Liver (tissue), 8 donors: ENCODE measurements at regions not wholly inside any gene's neighbourhood (a gene's known extent, or its start where the extent isn't known, plus 50 kb on each side); places are given as distances from the start of the nearest gene placed in this dataset.

ENCODE experiments used
- DNase-seq: peaks from one replicate; pipeline ENCODE4 v3.0.0-alpha.2; 2017; ENCODE audit warnings: low spot score
- H3K27ac ChIP-seq, 2 donors: one replicate each; pipeline ENCODE4 v1.7.0; 2013; ENCODE audit warnings: inconsistent platforms in 2 of 2, low read length in 2 of 2, control low read depth in 1 of 2, low read depth in 1 of 2, mild to moderate bottlenecking in 1 of 2
- H3K27me3 ChIP-seq, 4 donors: one replicate each; pipeline versions ENCODE4 v1.6.1 to v1.7.0; 2013; ENCODE audit warnings: low read length in 3 of 4, inconsistent platforms in 1 of 4, mild to moderate bottlenecking in 1 of 4, moderate library complexity in 1 of 4; ENCODE audit not compliant: control insufficient read depth in 4 of 4, insufficient read depth in 4 of 4
- H3K36me3 ChIP-seq, 4 donors: one replicate each; pipeline versions ENCODE4 v1.6.1 to v1.7.0; 2013; ENCODE audit warnings: low read length in 3 of 4, mild to moderate bottlenecking in 3 of 4, low read depth in 1 of 4, moderate library complexity in 1 of 4; ENCODE audit not compliant: control insufficient read depth in 4 of 4, insufficient read depth in 3 of 4
- H3K4me1 ChIP-seq, 4 donors: one replicate each; pipeline versions ENCODE4 v1.6.1 to v1.7.0; 2013; ENCODE audit warnings: low read length in 3 of 4, mild to moderate bottlenecking in 3 of 4, moderate library complexity in 1 of 4; ENCODE audit not compliant: control insufficient read depth in 4 of 4, insufficient read depth in 4 of 4
- H3K4me3 ChIP-seq, 3 donors: one replicate each; pipeline versions ENCODE4 v1.6.1 to v1.7.0; 2013; ENCODE audit warnings: low read length in 3 of 3, control low read depth in 1 of 3, low read depth in 1 of 3, mild to moderate bottlenecking in 1 of 3
- H3K9ac ChIP-seq, 2 donors: one replicate each; pipeline ENCODE4 v1.7.0; 2013; ENCODE audit warnings: low read length in 2 of 2, mild to moderate bottlenecking in 2 of 2, moderate library complexity in 2 of 2, control low read depth in 1 of 2, low read depth in 1 of 2
- H3K9me3 ChIP-seq, 4 donors: one replicate each; pipeline versions ENCODE4 v1.6.1 to v1.7.0; 2013; ENCODE audit warnings: low read length in 3 of 4; ENCODE audit not compliant: control insufficient read depth in 4 of 4
- ATF3 ChIP-seq: IDR thresholded peaks from 2 replicates; pipeline ENCODE4 v1.6.1; 2016; ENCODE audit warnings: antibody characterized with exemption
- EGR1 ChIP-seq, 2 donors: IDR thresholded peaks; 2 replicates each; pipeline ENCODE4 v1.6.1; 2016 to 2018; ENCODE audit warnings: antibody characterized with exemption in 2 of 2, low read depth in 2 of 2
- FOXA1 ChIP-seq: IDR thresholded peaks from 2 replicates; pipeline ENCODE4 v1.6.1; 2016; ENCODE audit warnings: antibody characterized with exemption
- FOXA2 ChIP-seq: IDR thresholded peaks from 2 replicates; pipeline ENCODE4 v1.6.1; 2016; ENCODE audit warnings: antibody characterized with exemption
- GABPA ChIP-seq, 2 donors: IDR thresholded peaks in 1 of 2; conservative IDR thresholded peaks in 1 of 2; 2 replicates each; pipeline ENCODE4 v1.6.1; 2016; ENCODE audit warnings: antibody characterized with exemption in 2 of 2, mild to moderate bottlenecking in 1 of 2, moderate library complexity in 1 of 2
- HNF4A ChIP-seq, 2 donors: conservative IDR thresholded peaks; 2 replicates each; pipeline ENCODE4 v1.6.1; 2016; ENCODE audit warnings: antibody characterized with exemption in 2 of 2, mild to moderate bottlenecking in 2 of 2
- HNF4G ChIP-seq: IDR thresholded peaks from 2 replicates; pipeline ENCODE4 v1.6.1; 2016; ENCODE audit warnings: antibody characterized with exemption
- JUND ChIP-seq, 2 donors: IDR thresholded peaks; 2 replicates each; pipeline ENCODE4 v1.6.1; 2016; ENCODE audit warnings: antibody characterized with exemption in 2 of 2
- MAX ChIP-seq: IDR thresholded peaks from 2 replicates; pipeline ENCODE4 v1.6.1; 2016; ENCODE audit warnings: antibody characterized with exemption
- NR2F2 ChIP-seq: IDR thresholded peaks from 2 replicates; pipeline ENCODE4 v1.6.1; 2016; ENCODE audit warnings: antibody characterized with exemption
- RAD21 ChIP-seq, 2 donors: IDR thresholded peaks; 2 replicates each; pipeline ENCODE4 v1.6.1; 2016; ENCODE audit warnings: antibody characterized with exemption in 2 of 2, mild to moderate bottlenecking in 2 of 2
- RXRA ChIP-seq, 2 donors: IDR thresholded peaks; 2 replicates each; pipeline ENCODE4 v1.6.1; 2017 to 2018; ENCODE audit warnings: antibody characterized with exemption in 2 of 2, mild to moderate bottlenecking in 1 of 2
- SP1 ChIP-seq: IDR thresholded peaks from 2 replicates; pipeline ENCODE4 v1.6.1; 2018; ENCODE audit warnings: antibody characterized with exemption, mild to moderate bottlenecking
- TAF1 ChIP-seq: conservative IDR thresholded peaks from 2 replicates; pipeline ENCODE4 v1.6.1; 2016; ENCODE audit warnings: antibody characterized with exemption, mild to moderate bottlenecking
- YY1 ChIP-seq: IDR thresholded peaks from 2 replicates; pipeline ENCODE4 v1.6.1; 2016; ENCODE audit warnings: antibody characterized with exemption, mild to moderate bottlenecking
- WGBS: extraction: QIAGEN DNeasy Blood & Tissue Kit; methylation state at CpG from one replicate; pipeline ENCODE4 v1.1.7; 2013; 5-methylcytosine and 5-hydroxymethylcytosine counted together
- TF ChIP-seq, protein P1 (sequence below): fragments of 150-350 bp; IDR thresholded peaks from 2 replicates; pipeline ENCODE4 v1.5.1; 2017; ENCODE audit warnings: improper control_type of control experiment, low read depth, low read length; ENCODE audit not compliant: missing input control
- TF ChIP-seq, protein P2 (sequence below): IDR thresholded peaks from 2 replicates; pipeline ENCODE4 v1.6.1; 2016; ENCODE audit warnings: antibody characterized with exemption
- TF ChIP-seq, protein P3 (sequence below): IDR thresholded peaks from 2 replicates; pipeline ENCODE4 v1.6.1; 2016; ENCODE audit warnings: antibody characterized with exemption, mild to moderate bottlenecking
- donor health status: healthy.
- donor health status: healthy.
- donor health status: healthy.
- donor health status: healthy.
- donor health status: healthy.

DNA sequence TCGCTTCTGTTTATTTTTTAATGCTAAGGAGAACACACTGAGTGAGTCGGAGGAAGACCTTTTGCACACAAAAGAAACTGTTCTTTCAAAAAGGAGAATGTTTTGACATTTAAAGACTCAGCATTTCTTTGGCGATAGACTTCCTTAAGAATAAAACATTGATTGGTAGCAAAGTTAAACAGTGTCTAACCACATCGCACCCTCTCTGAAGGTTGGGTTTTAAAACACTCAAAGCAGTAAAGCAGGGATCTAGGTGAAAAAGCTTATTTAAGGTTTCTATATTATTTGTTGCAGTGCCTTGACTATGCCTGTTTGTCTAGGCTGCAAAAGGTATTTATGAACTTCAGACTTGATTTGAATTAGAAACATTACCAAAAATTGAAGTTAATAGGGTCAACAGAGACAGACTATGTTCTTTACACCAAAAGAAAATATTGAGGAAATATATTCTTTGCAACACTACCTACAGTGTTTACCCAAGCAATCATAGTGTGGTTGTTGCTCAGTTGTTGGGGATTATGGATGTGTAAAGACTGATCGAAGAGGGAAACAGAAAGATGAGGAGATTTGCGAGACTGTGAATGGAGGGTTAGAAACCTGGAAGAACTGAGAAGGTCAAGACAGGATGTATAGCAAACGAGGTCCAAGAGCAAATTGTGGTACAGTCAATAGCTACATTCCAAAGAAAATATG lies 297.8 kb upstream of the SLC39A10 start:
- no peaks in the 10 kb centered on the region for H3K4me1 ChIP-seq
- DNase-seq: no peak
- 63% methylated on average over 7 of the region's 7 CpGs for WGBS
- no peaks in the 10 kb centered on the region for H3K36me3 ChIP-seq
- H3K9ac ChIP-seq: no peak overlapping the region
- TF ChIP-seq JUND (IDR thresholded peaks at IDR 0.05): no peak
- no peak for TF ChIP-seq RXRA (IDR thresholded peaks at IDR 0.05)
- TF ChIP-seq SP1: no peak
- no peak for TF ChIP-seq TAF1
- TF ChIP-seq FOXA2: no peak
- TF ChIP-seq, protein P1, sequence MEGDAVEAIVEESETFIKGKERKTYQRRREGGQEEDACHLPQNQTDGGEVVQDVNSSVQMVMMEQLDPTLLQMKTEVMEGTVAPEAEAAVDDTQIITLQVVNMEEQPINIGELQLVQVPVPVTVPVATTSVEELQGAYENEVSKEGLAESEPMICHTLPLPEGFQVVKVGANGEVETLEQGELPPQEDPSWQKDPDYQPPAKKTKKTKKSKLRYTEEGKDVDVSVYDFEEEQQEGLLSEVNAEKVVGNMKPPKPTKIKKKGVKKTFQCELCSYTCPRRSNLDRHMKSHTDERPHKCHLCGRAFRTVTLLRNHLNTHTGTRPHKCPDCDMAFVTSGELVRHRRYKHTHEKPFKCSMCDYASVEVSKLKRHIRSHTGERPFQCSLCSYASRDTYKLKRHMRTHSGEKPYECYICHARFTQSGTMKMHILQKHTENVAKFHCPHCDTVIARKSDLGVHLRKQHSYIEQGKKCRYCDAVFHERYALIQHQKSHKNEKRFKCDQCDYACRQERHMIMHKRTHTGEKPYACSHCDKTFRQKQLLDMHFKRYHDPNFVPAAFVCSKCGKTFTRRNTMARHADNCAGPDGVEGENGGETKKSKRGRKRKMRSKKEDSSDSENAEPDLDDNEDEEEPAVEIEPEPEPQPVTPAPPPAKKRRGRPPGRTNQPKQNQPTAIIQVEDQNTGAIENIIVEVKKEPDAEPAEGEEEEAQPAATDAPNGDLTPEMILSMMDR: no peak
- TF ChIP-seq RAD21 (IDR thresholded peaks at IDR 0.05): no peak
- TF ChIP-seq, protein P2, sequence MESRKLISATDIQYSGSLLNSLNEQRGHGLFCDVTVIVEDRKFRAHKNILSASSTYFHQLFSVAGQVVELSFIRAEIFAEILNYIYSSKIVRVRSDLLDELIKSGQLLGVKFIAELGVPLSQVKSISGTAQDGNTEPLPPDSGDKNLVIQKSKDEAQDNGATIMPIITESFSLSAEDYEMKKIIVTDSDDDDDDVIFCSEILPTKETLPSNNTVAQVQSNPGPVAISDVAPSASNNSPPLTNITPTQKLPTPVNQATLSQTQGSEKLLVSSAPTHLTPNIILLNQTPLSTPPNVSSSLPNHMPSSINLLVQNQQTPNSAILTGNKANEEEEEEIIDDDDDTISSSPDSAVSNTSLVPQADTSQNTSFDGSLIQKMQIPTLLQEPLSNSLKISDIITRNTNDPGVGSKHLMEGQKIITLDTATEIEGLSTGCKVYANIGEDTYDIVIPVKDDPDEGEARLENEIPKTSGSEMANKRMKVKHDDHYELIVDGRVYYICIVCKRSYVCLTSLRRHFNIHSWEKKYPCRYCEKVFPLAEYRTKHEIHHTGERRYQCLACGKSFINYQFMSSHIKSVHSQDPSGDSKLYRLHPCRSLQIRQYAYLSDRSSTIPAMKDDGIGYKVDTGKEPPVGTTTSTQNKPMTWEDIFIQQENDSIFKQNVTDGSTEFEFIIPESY: no peak
- TF ChIP-seq HNF4G: no peak
- no peak overlapping the region for H3K27ac ChIP-seq
- H3K27me3 ChIP-seq: peaks cover 0 to 4% (median 0%) of the 10 kb centered on the region in 4 donors
- H3K4me3 ChIP-seq: no peak overlapping the region
- H3K9me3 ChIP-seq: peaks cover 0 to 3% (median 1%) of the 10 kb centered on the region in 4 donors

GRCh38 chr2:195356920-195357440 lies 300.0 kb upstream of the SLC39A10 start:
- TF ChIP-seq MAX (no peak), SP1 (no peak), JUND (IDR thresholded peaks at IDR 0.05) (no peak), NR2F2 (no peak), FOXA2 (no peak), RAD21 (IDR thresholded peaks at IDR 0.05) (no peak), YY1 (no peak), EGR1 (IDR thresholded peaks at IDR 0.05; ENCODE audit: low read depth in 2 of 2) (no peak), ATF3 (no peak), RXRA (IDR thresholded peaks at IDR 0.05) (no peak), FOXA1 (no peak), HNF4G (no peak), GABPA (IDR thresholded peaks at IDR 0.05 in 1 of 2, conservative IDR thresholded peaks at IDR 0.05 in 1 of 2) (no peak), HNF4A (conservative IDR thresholded peaks at IDR 0.05) (no peak), TAF1 (no peak)
- TF ChIP-seq, protein P2: no peak
- TF ChIP-seq, protein P3, sequence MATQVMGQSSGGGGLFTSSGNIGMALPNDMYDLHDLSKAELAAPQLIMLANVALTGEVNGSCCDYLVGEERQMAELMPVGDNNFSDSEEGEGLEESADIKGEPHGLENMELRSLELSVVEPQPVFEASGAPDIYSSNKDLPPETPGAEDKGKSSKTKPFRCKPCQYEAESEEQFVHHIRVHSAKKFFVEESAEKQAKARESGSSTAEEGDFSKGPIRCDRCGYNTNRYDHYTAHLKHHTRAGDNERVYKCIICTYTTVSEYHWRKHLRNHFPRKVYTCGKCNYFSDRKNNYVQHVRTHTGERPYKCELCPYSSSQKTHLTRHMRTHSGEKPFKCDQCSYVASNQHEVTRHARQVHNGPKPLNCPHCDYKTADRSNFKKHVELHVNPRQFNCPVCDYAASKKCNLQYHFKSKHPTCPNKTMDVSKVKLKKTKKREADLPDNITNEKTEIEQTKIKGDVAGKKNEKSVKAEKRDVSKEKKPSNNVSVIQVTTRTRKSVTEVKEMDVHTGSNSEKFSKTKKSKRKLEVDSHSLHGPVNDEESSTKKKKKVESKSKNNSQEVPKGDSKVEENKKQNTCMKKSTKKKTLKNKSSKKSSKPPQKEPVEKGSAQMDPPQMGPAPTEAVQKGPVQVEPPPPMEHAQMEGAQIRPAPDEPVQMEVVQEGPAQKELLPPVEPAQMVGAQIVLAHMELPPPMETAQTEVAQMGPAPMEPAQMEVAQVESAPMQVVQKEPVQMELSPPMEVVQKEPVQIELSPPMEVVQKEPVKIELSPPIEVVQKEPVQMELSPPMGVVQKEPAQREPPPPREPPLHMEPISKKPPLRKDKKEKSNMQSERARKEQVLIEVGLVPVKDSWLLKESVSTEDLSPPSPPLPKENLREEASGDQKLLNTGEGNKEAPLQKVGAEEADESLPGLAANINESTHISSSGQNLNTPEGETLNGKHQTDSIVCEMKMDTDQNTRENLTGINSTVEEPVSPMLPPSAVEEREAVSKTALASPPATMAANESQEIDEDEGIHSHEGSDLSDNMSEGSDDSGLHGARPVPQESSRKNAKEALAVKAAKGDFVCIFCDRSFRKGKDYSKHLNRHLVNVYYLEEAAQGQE: no peak
- TF ChIP-seq, protein P1: no peak
- H3K36me3 ChIP-seq: no peaks in the 10 kb centered on the region
- WGBS: 82% methylated on average over 4 of the region's 4 CpGs
- no peak for DNase-seq
- no peak overlapping the region for H3K9ac ChIP-seq
- H3K27ac ChIP-seq: no peak overlapping the region
- H3K4me3 ChIP-seq: no peak overlapping the region
- peaks cover 0 to 4% (median 0%) of the 10 kb centered on the region in 4 donors for H3K27me3 ChIP-seq
- no peaks in the 10 kb centered on the region for H3K4me1 ChIP-seq
- peaks cover 0 to 3% (median 1%) of the 10 kb centered on the region in 4 donors for H3K9me3 ChIP-seq
